ENCODE measurements at regions not wholly inside any gene's neighbourhood (a gene's known extent, or its start where the extent isn't known, plus 50 kb on each side); places are given as distances from the start of the nearest gene placed in this dataset.

GRCh38 chr13:34161931-34162543 is 344.1 kb downstream of the RFC3 start:
- POLR2A ChIA-PET, result no interaction called here
- no peak for TF ChIP-seq EZH2 (IDR thresholded peaks at IDR 0.05; ENCODE audit: borderline replicate concordance, insufficient read depth, low read depth, low read length, poor library complexity, severe bottlenecking)
- TF ChIP-seq CTCF (IDR thresholded peaks at IDR 0.05), result no peak
- H3K27ac Mint-ChIP-seq, result no peak overlapping the region
- peaks cover 13% of the 10 kb centered on the region for H3K27me3 Mint-ChIP-seq
- H4K20me1 ChIP-seq (ENCODE audit: control insufficient read depth, insufficient read depth, low read length, poor library complexity, severe bottlenecking), result no peaks in the 10 kb centered on the region
- peaks cover 6% of the 10 kb centered on the region for H3K4me1 Mint-ChIP-seq
- no peaks in the 10 kb centered on the region for H3K27me3 ChIP-seq (replicated peaks in 1 of 4; ENCODE audit: control extremely low read depth in 1 of 4, control insufficient read depth in 3 of 4, insufficient read depth in 4 of 4, low read length in 3 of 4)
- 49% methylated on average over 2 of the region's 5 CpGs for WGBS (ENCODE audit: insufficient coverage)
- H2AFZ ChIP-seq (ENCODE audit: insufficient read depth, low read depth, low read length, poor library complexity, severe bottlenecking), result no peak overlapping the region
- H3K4me2 ChIP-seq (replicated peaks; ENCODE audit: low read depth, low read length, poor library complexity, severe bottlenecking), result no peak overlapping the region
- H3K27ac ChIP-seq (ENCODE audit: low read length in 2 of 2), result no peak overlapping the region
- peaks cover under 1 to 6% of the 10 kb centered on the region in 2 donors for H3K4me1 ChIP-seq (ENCODE audit: control insufficient read depth in 2 of 2, insufficient read depth in 2 of 2, low read length in 2 of 2)
- ATAC-seq (ENCODE audit: low read depth), result no peak
- H3K4me3 Mint-ChIP-seq, result no peak overlapping the region
- no peaks in the 10 kb centered on the region for H3K79me2 ChIP-seq (ENCODE audit: control insufficient read depth, insufficient read depth, low read length)
- no peaks in the 10 kb centered on the region for H3K9me3 ChIP-seq (ENCODE audit: control extremely low read depth in 1 of 3, control insufficient read depth in 2 of 3, insufficient read depth in 1 of 3, low read length in 2 of 3)
- H3K9ac ChIP-seq (ENCODE audit: low read length), result no peak overlapping the region
- intact Hi-C loops (cut with micrococcal nuclease), result no loop called here
- CTCF ChIA-PET, result no interaction called here
- no peak for DNase-seq
- no peaks in the 10 kb centered on the region for H3K36me3 ChIP-seq (replicated peaks in 1 of 2; ENCODE audit: control extremely low read depth in 1 of 2, control insufficient read depth in 1 of 2, extremely low read depth in 1 of 2, insufficient read depth in 2 of 2, low read length in 1 of 2)
- H3K4me3 ChIP-seq (ENCODE audit: control extremely low read depth in 1 of 5, extremely low read depth in 1 of 5, insufficient read depth in 1 of 5, low read depth in 2 of 5, low read length in 4 of 5), result no peak overlapping the region
- no peaks in the 10 kb centered on the region for H3K9me3 Mint-ChIP-seq (ENCODE audit: insufficient read depth)

GRCh38 chr13:34162544-34162933 is 344.6 kb downstream of the RFC3 start:
- H3K4me1 ChIP-seq (ENCODE audit: control insufficient read depth in 2 of 2, insufficient read depth in 2 of 2, low read length in 2 of 2), result peaks cover 0 to under 1% of the 10 kb centered on the region in 2 donors
- DNase-seq (no peak), ATAC-seq (ENCODE audit: low read depth) (no peak)
- H2AFZ ChIP-seq (ENCODE audit: insufficient read depth, low read depth, low read length, poor library complexity, severe bottlenecking), result no peak overlapping the region
- no peak overlapping the region for H3K4me3 Mint-ChIP-seq
- no peaks in the 10 kb centered on the region for H4K20me1 ChIP-seq (ENCODE audit: control insufficient read depth, insufficient read depth, low read length, poor library complexity, severe bottlenecking)
- intact Hi-C loops (cut with micrococcal nuclease), result no loop called here
- H3K4me1 Mint-ChIP-seq, result peaks cover 2% of the 10 kb centered on the region
- WGBS (ENCODE audit: insufficient coverage), result 56% methylated on average over 1 of the region's 3 CpGs
- no peak overlapping the region for H3K27ac Mint-ChIP-seq
- H3K79me2 ChIP-seq (ENCODE audit: control insufficient read depth, insufficient read depth, low read length), result no peaks in the 10 kb centered on the region
- peaks cover 10% of the 10 kb centered on the region for H3K27me3 Mint-ChIP-seq
- no peak overlapping the region for H3K4me2 ChIP-seq (replicated peaks; ENCODE audit: low read depth, low read length, poor library complexity, severe bottlenecking)
- H3K36me3 ChIP-seq (replicated peaks in 1 of 2; ENCODE audit: control extremely low read depth in 1 of 2, control insufficient read depth in 1 of 2, extremely low read depth in 1 of 2, insufficient read depth in 2 of 2, low read length in 1 of 2), result no peaks in the 10 kb centered on the region
- H3K9ac ChIP-seq (ENCODE audit: low read length), result no peak overlapping the region
- H3K9me3 Mint-ChIP-seq (ENCODE audit: insufficient read depth), result no peaks in the 10 kb centered on the region
- no peaks in the 10 kb centered on the region for H3K27me3 ChIP-seq (replicated peaks in 1 of 4; ENCODE audit: control extremely low read depth in 1 of 4, control insufficient read depth in 3 of 4, insufficient read depth in 4 of 4, low read length in 3 of 4)
- no peaks in the 10 kb centered on the region for H3K9me3 ChIP-seq (ENCODE audit: control extremely low read depth in 1 of 3, control insufficient read depth in 2 of 3, insufficient read depth in 1 of 3, low read length in 2 of 3)
- no peak overlapping the region for H3K27ac ChIP-seq (ENCODE audit: low read length in 2 of 2)
- POLR2A ChIA-PET, result no interaction called here
- H3K4me3 ChIP-seq (ENCODE audit: control extremely low read depth in 1 of 5, extremely low read depth in 1 of 5, insufficient read depth in 1 of 5, low read depth in 2 of 5, low read length in 4 of 5), result no peak overlapping the region
- CTCF ChIA-PET, result no interaction called here
- no peak for TF ChIP-seq CTCF (IDR thresholded peaks at IDR 0.05)
- TF ChIP-seq EZH2 (IDR thresholded peaks at IDR 0.05; ENCODE audit: borderline replicate concordance, insufficient read depth, low read depth, low read length, poor library complexity, severe bottlenecking), result no peak
